HepG2 (cell line): ENCODE measurements at regions not wholly inside any gene's neighbourhood (a gene's known extent, or its start where the extent isn't known, plus 50 kb on each side); places are given as distances from the start of the nearest gene placed in this dataset.

Experiments
- ATAC-seq: fragments of 200-7000 bp; cut with Tn5 transposase; 3 replicates; pipeline ENCODE4 v1.9.1; 2020; ENCODE audit warnings: mild to moderate bottlenecking, moderate library complexity
- BruUV-seq: library from RNA; stranded (reverse); fragments of 400-500 nt; replicated peaks from 2 replicates; lab custom pipeline; 2021; lab: Mats Ljungman, UMichigan
- CTCF ChIA-PET: fragments of 300-600 bp; formaldehyde crosslinking; extraction: SDS; loops from one replicate; lab custom pipeline; 2021; ENCODE audit warnings: low total read pairs, inconsistent platforms, low intra/inter-chr PET ratio; lab: Yijun Ruan, JAX
- POLR2A ChIA-PET: fragments of 350-600 bp; sonication (Branson Sonifier 250); formaldehyde crosslinking; loops from one replicate; lab custom pipeline; 2020; ENCODE audit warnings: antibody characterized with exemption, inconsistent platforms; lab: Yijun Ruan, JAX
- DNase-seq: peaks from one replicate; pipeline ENCODE4 v3.0.0-alpha.2; 2015; ENCODE audit warnings: low spot score
- FAIRE-seq: peaks from 3 replicates; lab custom pipeline; 2011; peaks lifted over from hg19 to GRCh38; lab: Jason Lieb, UNC
- H2AFZ ChIP-seq: one replicate; pipeline ENCODE4 v1.6.1; 2011; ENCODE audit warnings: low read length, inconsistent platforms
- H3K27ac ChIP-seq: fragments of 300-600 bp; 3 replicates; pipeline ENCODE4 v1.8.0; 2011; ENCODE audit warnings: mixed run types, mild to moderate bottlenecking, mixed read lengths, low read length, inconsistent platforms; ENCODE audit not compliant: insufficient read depth; ENCODE audit errors: extremely low read length
- H3K27me3 ChIP-seq, 2 experiments: fragments of 200-600 bp in 1 of 2; 2 replicates in 1 of 2; 3 replicates in 1 of 2; pipeline versions ENCODE4 v1.6.0 to v1.8.0; 2011; ENCODE audit warnings: low read length in 2 of 2, mild to moderate bottlenecking in 2 of 2, moderate library complexity in 2 of 2, inconsistent platforms in 1 of 2; ENCODE audit not compliant: insufficient read depth in 2 of 2, control insufficient read depth in 1 of 2
- H3K36me3 ChIP-seq, 2 experiments: fragments of 200-600 bp in 1 of 2; replicated peaks in 1 of 2; 2 replicates in 1 of 2; 3 replicates in 1 of 2; pipeline versions ENCODE4 v1.5.1 to v1.8.0; 2011; ENCODE audit warnings: low read length in 2 of 2, inconsistent platforms in 1 of 2; ENCODE audit not compliant: insufficient read depth in 2 of 2, control insufficient read depth in 1 of 2
- H3K4me1 ChIP-seq: 2 replicates; pipeline ENCODE4 v1.5.1; 2012; ENCODE audit warnings: low read length, inconsistent platforms; ENCODE audit not compliant: insufficient read depth
- H3K4me2 ChIP-seq: 2 replicates; pipeline ENCODE4 v1.6.0; 2011; ENCODE audit warnings: low read depth, low read length, inconsistent platforms
- H3K4me3 ChIP-seq, 3 experiments: fragments of 200-600 bp in 1 of 3; sonication (generic), shearing (Covaris generic) in 1 of 3; replicated peaks in 1 of 3; 2 replicates each; pipeline ENCODE4 v1.5.1; 2011 to 2016; ENCODE audit warnings: low read length in 3 of 3, inconsistent platforms in 2 of 3, low read depth in 2 of 3, mild to moderate bottlenecking in 2 of 3, control low read depth in 1 of 3, mixed read lengths in 1 of 3; ENCODE audit not compliant: insufficient read depth in 1 of 3
- H3K79me2 ChIP-seq: one replicate; pipeline ENCODE4 v1.6.1; 2011; ENCODE audit warnings: low read length, inconsistent platforms; ENCODE audit not compliant: insufficient read depth
- H3K9ac ChIP-seq: 2 replicates; pipeline ENCODE4 v1.6.0; 2011; ENCODE audit warnings: mild to moderate bottlenecking, low read depth, low read length, inconsistent platforms; ENCODE audit not compliant: insufficient read depth
- H3K9me3 ChIP-seq: 2 replicates; pipeline ENCODE4 v1.5.1; 2012; ENCODE audit warnings: mild to moderate bottlenecking, low read length
- H4K20me1 ChIP-seq: 2 replicates; pipeline ENCODE4 v1.6.0; 2011; ENCODE audit warnings: inconsistent platforms, mild to moderate bottlenecking, low read length, moderate library complexity; ENCODE audit not compliant: insufficient read depth
- HINFP ChIP-seq: sonication (generic); formaldehyde crosslinking; IDR thresholded peaks from 2 replicates; pipeline ENCODE4 v1.4.0; 2020; ENCODE audit warnings: low read depth, mild to moderate bottlenecking, missing genetic modification reagents
- MNT ChIP-seq: fragments of 450-650 bp; IDR thresholded peaks from 2 replicates; pipeline ENCODE4 v1.6.1; 2016
- TFDP2 ChIP-seq: sonication (generic); formaldehyde crosslinking; IDR thresholded peaks from 2 replicates; pipeline ENCODE4 v1.4.0; 2020; ENCODE audit warnings: missing genetic modification reagents
- THYN1 ChIP-seq: sonication (generic); formaldehyde crosslinking; IDR thresholded peaks from 2 replicates; pipeline ENCODE4 v1.8.1; 2023; ENCODE audit warnings: low read depth, mild to moderate bottlenecking, moderate library complexity, missing genetic modification reagents, borderline replicate concordance
- ZNF18 ChIP-seq: sonication (generic); formaldehyde crosslinking; IDR thresholded peaks from 2 replicates; pipeline ENCODE4 v1.8.0; 2022; ENCODE audit warnings: mild to moderate bottlenecking, missing genetic modification reagents; ENCODE audit not compliant: insufficient replicate concordance
- WGBS: methylation state at CpG from one replicate; pipeline ENCODE4 v1.1.6; 2017; ENCODE audit warnings: low lambda C conversion rate; 5-methylcytosine and 5-hydroxymethylcytosine counted together
- in situ Hi-C: cut with HindIII; loops from 2 replicates; pipeline ENCODE4 v1.10.0; 2017; ENCODE audit warnings: low pct_unique_long_range_greater_than_20kb; ENCODE audit not compliant: extremely low pct_ligation_motif_present
- intact Hi-C: fragments of 100-400 bp; cut with micrococcal nuclease; formaldehyde crosslinking; loops from one replicate; pipeline ENCODE4 v1.10.0; 2022; ENCODE audit not compliant: unreplicated experiment

GRCh38 chr12:127779301-127780045 lies 487.5 kb upstream of the TMEM132C start:
- no TSS peak for BruUV-seq
- intact Hi-C loops (no loop called here), in situ Hi-C loops (no loop called here)
- no peak overlapping the region for H2AFZ ChIP-seq
- CTCF ChIA-PET = no interaction called here
- no peaks in the 10 kb centered on the region for H3K36me3 ChIP-seq
- H3K27ac ChIP-seq = no peak overlapping the region
- H3K4me2 ChIP-seq = no peak overlapping the region
- POLR2A ChIA-PET = no interaction called here
- 12% methylated on average over 12 of the region's 12 CpGs for WGBS
- no peaks in the 10 kb centered on the region for H4K20me1 ChIP-seq
- DNase-seq = no peak
- no peak for ATAC-seq
- no peaks in the 10 kb centered on the region for H3K4me1 ChIP-seq
- H3K9me3 ChIP-seq = no peaks in the 10 kb centered on the region
- no peaks in the 10 kb centered on the region; a peak in 2 of 5 replicates for H3K27me3 ChIP-seq
- no peaks in the 10 kb centered on the region for H3K79me2 ChIP-seq
- no peak overlapping the region for H3K4me3 ChIP-seq
- TF ChIP-seq MNT (0 out of 2 replicates have a peak, but pooled peaks have one; percentile 31), ZNF18 (CRISPR knock-in tag) (no peak)
- TF ChIP-seq, all 625 proteins: peak for 1
- H3K9ac ChIP-seq = no peak overlapping the region
- FAIRE-seq = no peak

- no peak overlapping the region for H2AFZ ChIP-seq
- no peaks in the 10 kb centered on the region for H3K36me3 ChIP-seq
- BruUV-seq = no TSS peak
- no peak overlapping the region for H3K9ac ChIP-seq
- H3K27ac ChIP-seq = no peak overlapping the region
- in situ Hi-C loops (no loop called here), intact Hi-C loops (no loop called here)
- DNase-seq = no peak
- no peaks in the 10 kb centered on the region for H3K4me1 ChIP-seq
- CTCF ChIA-PET = no interaction called here
- no peak for ATAC-seq
- no peak overlapping the region for H3K4me2 ChIP-seq
- no peak overlapping the region for H3K4me3 ChIP-seq
- POLR2A ChIA-PET = no interaction called here
- no peaks in the 10 kb centered on the region for H4K20me1 ChIP-seq
- no peaks in the 10 kb centered on the region for H3K9me3 ChIP-seq
- no peak for FAIRE-seq
- no peaks in the 10 kb centered on the region; a peak in 2 of 5 replicates for H3K27me3 ChIP-seq
- WGBS = 14% methylated on average over 6 of the region's 6 CpGs
- H3K79me2 ChIP-seq = no peaks in the 10 kb centered on the region
- TF ChIP-seq HINFP = no peak
- TF ChIP-seq THYN1 (CRISPR knock-in tag) = no peak
- no peak for TF ChIP-seq TFDP2 (CRISPR knock-in tag)
These were observed 486.1 kb upstream of the TMEM132C start for GRCh38 chr12:127780881-127781280.
